ENCODE measurements at regions not wholly inside any gene's neighbourhood (a gene's known extent, or its start where the extent isn't known, plus 50 kb on each side); places are given as distances from the start of the nearest gene placed in this dataset.
"Not testable (repeated sequence)": the region's sequence is repeated elsewhere in the genome, so short reads cannot be mapped to it uniquely, and the experiment has no call there.

DNA sequence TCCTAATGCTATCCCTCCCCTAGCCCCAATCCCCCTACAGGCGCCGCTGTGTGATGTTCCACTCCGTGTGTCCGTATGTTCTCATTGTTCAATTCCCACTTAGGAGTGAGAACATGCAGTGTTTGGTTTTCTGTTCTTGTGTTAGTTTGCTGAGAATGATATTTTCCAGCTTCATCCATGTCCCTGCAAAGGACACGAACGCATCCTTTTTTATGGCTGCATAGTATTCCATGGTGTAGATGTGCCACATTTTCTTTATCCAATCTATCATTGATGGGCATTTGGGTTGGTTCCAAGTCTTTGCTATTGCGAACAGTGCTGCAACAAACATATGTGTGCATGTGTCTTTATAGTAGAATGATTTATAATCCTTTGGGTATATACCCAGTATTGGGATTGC is 174.2 kb upstream of the FOXK1 start:
- TF ChIP-seq, protein P1, sequence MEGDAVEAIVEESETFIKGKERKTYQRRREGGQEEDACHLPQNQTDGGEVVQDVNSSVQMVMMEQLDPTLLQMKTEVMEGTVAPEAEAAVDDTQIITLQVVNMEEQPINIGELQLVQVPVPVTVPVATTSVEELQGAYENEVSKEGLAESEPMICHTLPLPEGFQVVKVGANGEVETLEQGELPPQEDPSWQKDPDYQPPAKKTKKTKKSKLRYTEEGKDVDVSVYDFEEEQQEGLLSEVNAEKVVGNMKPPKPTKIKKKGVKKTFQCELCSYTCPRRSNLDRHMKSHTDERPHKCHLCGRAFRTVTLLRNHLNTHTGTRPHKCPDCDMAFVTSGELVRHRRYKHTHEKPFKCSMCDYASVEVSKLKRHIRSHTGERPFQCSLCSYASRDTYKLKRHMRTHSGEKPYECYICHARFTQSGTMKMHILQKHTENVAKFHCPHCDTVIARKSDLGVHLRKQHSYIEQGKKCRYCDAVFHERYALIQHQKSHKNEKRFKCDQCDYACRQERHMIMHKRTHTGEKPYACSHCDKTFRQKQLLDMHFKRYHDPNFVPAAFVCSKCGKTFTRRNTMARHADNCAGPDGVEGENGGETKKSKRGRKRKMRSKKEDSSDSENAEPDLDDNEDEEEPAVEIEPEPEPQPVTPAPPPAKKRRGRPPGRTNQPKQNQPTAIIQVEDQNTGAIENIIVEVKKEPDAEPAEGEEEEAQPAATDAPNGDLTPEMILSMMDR (tag by site-specific recombination; IDR thresholded peaks at IDR 0.05) = not testable (repeated sequence)
- TF ChIP-seq, protein P2, sequence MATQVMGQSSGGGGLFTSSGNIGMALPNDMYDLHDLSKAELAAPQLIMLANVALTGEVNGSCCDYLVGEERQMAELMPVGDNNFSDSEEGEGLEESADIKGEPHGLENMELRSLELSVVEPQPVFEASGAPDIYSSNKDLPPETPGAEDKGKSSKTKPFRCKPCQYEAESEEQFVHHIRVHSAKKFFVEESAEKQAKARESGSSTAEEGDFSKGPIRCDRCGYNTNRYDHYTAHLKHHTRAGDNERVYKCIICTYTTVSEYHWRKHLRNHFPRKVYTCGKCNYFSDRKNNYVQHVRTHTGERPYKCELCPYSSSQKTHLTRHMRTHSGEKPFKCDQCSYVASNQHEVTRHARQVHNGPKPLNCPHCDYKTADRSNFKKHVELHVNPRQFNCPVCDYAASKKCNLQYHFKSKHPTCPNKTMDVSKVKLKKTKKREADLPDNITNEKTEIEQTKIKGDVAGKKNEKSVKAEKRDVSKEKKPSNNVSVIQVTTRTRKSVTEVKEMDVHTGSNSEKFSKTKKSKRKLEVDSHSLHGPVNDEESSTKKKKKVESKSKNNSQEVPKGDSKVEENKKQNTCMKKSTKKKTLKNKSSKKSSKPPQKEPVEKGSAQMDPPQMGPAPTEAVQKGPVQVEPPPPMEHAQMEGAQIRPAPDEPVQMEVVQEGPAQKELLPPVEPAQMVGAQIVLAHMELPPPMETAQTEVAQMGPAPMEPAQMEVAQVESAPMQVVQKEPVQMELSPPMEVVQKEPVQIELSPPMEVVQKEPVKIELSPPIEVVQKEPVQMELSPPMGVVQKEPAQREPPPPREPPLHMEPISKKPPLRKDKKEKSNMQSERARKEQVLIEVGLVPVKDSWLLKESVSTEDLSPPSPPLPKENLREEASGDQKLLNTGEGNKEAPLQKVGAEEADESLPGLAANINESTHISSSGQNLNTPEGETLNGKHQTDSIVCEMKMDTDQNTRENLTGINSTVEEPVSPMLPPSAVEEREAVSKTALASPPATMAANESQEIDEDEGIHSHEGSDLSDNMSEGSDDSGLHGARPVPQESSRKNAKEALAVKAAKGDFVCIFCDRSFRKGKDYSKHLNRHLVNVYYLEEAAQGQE (tag by site-specific recombination; IDR thresholded peaks at IDR 0.05) = not testable (repeated sequence)
- not testable (repeated sequence) for TF ChIP-seq KLF16 (tag by site-specific recombination; IDR thresholded peaks at IDR 0.05); TCF7L2 (IDR thresholded peaks at IDR 0.05; ENCODE audit: borderline replicate concordance, low read depth, low read length)

Measured in HEK293 (cell line).